ENCODE measurements at regions not wholly inside any gene's neighbourhood (a gene's known extent, or its start where the extent isn't known, plus 50 kb on each side); places are given as distances from the start of the nearest gene placed in this dataset.
"Not testable (repeated sequence)": the region's sequence is repeated elsewhere in the genome, so short reads cannot be mapped to it uniquely, and the experiment has no call there.

GRCh38 chr14:36420149-36420687 lies 99.8 kb upstream of the MBIP start:
- Histone ChIP-seq H3K9me3 (ENCODE audit: control insufficient read depth, insufficient read depth, low read depth, low read length) (no peaks in the 10 kb centered on the region), H3K27me3 (ENCODE audit: control insufficient read depth, insufficient read depth, low read length) (no peaks in the 10 kb centered on the region)

GRCh38 chr14:36418937-36419336 lies 98.5 kb upstream of the MBIP start:
- H4K20me1 ChIP-seq (ENCODE audit: control insufficient read depth, extremely low read depth, insufficient read depth, low read length): no peaks in the 10 kb centered on the region
- H3K36me3 ChIP-seq (ENCODE audit: control insufficient read depth, insufficient read depth, low read length): no peaks in the 10 kb centered on the region
- H3K4me1 ChIP-seq (ENCODE audit: control insufficient read depth, extremely low read depth, insufficient read depth, low read length): no peaks in the 10 kb centered on the region
- H3K4me3 ChIP-seq (replicated peaks in 1 of 4; ENCODE audit: control extremely low read depth in 1 of 4, insufficient read depth in 1 of 4, low read depth in 3 of 4, low read length in 4 of 4): no peak overlapping the region
- no peak overlapping the region for H3K9ac ChIP-seq (ENCODE audit: insufficient read depth, low read length)
- DNase-seq (ENCODE audit: low read depth in 2 of 2): no peak
- no peak for TF ChIP-seq EZH2 (IDR thresholded peaks at IDR 0.05; ENCODE audit: low read length, missing control alignments)
- H3K27ac ChIP-seq (ENCODE audit: insufficient read depth, low read length): no peak overlapping the region
- no peaks in the 10 kb centered on the region for H3K27me3 ChIP-seq (ENCODE audit: control insufficient read depth, insufficient read depth, low read length)
- H2AFZ ChIP-seq (ENCODE audit: low read length): no peak overlapping the region
- H3K4me2 ChIP-seq (ENCODE audit: extremely low read depth, insufficient read depth, low read length): no peak overlapping the region
- H3K79me2 ChIP-seq (ENCODE audit: control insufficient read depth, insufficient read depth, low read length): no peaks in the 10 kb centered on the region
- H3K9me3 ChIP-seq (ENCODE audit: control insufficient read depth, insufficient read depth, low read depth, low read length): no peaks in the 10 kb centered on the region

More at GRCh38 chr14:36420149-36420687, 99.8 kb upstream of the MBIP start:
- DNase-seq (ENCODE audit: low read depth in 2 of 2): no peak
- no peaks in the 10 kb centered on the region for H3K79me2 ChIP-seq (ENCODE audit: control insufficient read depth, insufficient read depth, low read length)
- no peak overlapping the region for H2AFZ ChIP-seq (ENCODE audit: low read length)
- no peak overlapping the region for H3K9ac ChIP-seq (ENCODE audit: insufficient read depth, low read length)
- no peaks in the 10 kb centered on the region for H4K20me1 ChIP-seq (ENCODE audit: control insufficient read depth, extremely low read depth, insufficient read depth, low read length)
- no peak overlapping the region for H3K27ac ChIP-seq (ENCODE audit: insufficient read depth, low read length)
- H3K36me3 ChIP-seq (ENCODE audit: control insufficient read depth, insufficient read depth, low read length): no peaks in the 10 kb centered on the region
- no peak overlapping the region for H3K4me2 ChIP-seq (ENCODE audit: extremely low read depth, insufficient read depth, low read length)
- TF ChIP-seq CTCF (conservative IDR thresholded peaks at IDR 0.05 in 1 of 2, IDR thresholded peaks at IDR 0.05 in 1 of 2; ENCODE audit: low read depth in 1 of 2, low read length in 2 of 2): no peak
- no peak overlapping the region for H3K4me3 ChIP-seq (replicated peaks in 1 of 4; ENCODE audit: control extremely low read depth in 1 of 4, insufficient read depth in 1 of 4, low read depth in 3 of 4, low read length in 4 of 4)
- H3K4me1 ChIP-seq (ENCODE audit: control insufficient read depth, extremely low read depth, insufficient read depth, low read length): no peaks in the 10 kb centered on the region

GRCh38 chr14:36411951-36412350 lies 91.5 kb upstream of the MBIP start:
- not testable (repeated sequence) for H3K4me3 ChIP-seq (replicated peaks in 1 of 4; ENCODE audit: control extremely low read depth in 1 of 4, insufficient read depth in 1 of 4, low read depth in 3 of 4, low read length in 4 of 4); H3K9me3 ChIP-seq (ENCODE audit: control insufficient read depth, insufficient read depth, low read depth, low read length); H4K20me1 ChIP-seq (ENCODE audit: control insufficient read depth, extremely low read depth, insufficient read depth, low read length); H2AFZ ChIP-seq (ENCODE audit: low read length); H3K4me1 ChIP-seq (ENCODE audit: control insufficient read depth, extremely low read depth, insufficient read depth, low read length); H3K27ac ChIP-seq (ENCODE audit: insufficient read depth, low read length); H3K9ac ChIP-seq (ENCODE audit: insufficient read depth, low read length); H3K27me3 ChIP-seq (ENCODE audit: control insufficient read depth, insufficient read depth, low read length); H3K4me2 ChIP-seq (ENCODE audit: extremely low read depth, insufficient read depth, low read length); DNase-seq (ENCODE audit: low read depth in 2 of 2); H3K36me3 ChIP-seq (ENCODE audit: control insufficient read depth, insufficient read depth, low read length); H3K79me2 ChIP-seq (ENCODE audit: control insufficient read depth, insufficient read depth, low read length)

GRCh38 chr14:36408388-36408787 lies 88.0 kb upstream of the MBIP start:
- Histone ChIP-seq H3K27me3 (ENCODE audit: control insufficient read depth, insufficient read depth, low read length) (no peaks in the 10 kb centered on the region), H3K27ac (ENCODE audit: insufficient read depth, low read length) (no peak overlapping the region), H4K20me1 (ENCODE audit: control insufficient read depth, extremely low read depth, insufficient read depth, low read length) (no peaks in the 10 kb centered on the region), H3K79me2 (ENCODE audit: control insufficient read depth, insufficient read depth, low read length) (no peaks in the 10 kb centered on the region), H3K4me2 (ENCODE audit: extremely low read depth, insufficient read depth, low read length) (no peak overlapping the region), H3K4me1 (ENCODE audit: control insufficient read depth, extremely low read depth, insufficient read depth, low read length) (no peaks in the 10 kb centered on the region), H3K9me3 (ENCODE audit: control insufficient read depth, insufficient read depth, low read depth, low read length) (no peaks in the 10 kb centered on the region), H3K36me3 (ENCODE audit: control insufficient read depth, insufficient read depth, low read length) (no peaks in the 10 kb centered on the region), H3K9ac (ENCODE audit: insufficient read depth, low read length) (no peak overlapping the region), H3K4me3 (replicated peaks in 1 of 4; ENCODE audit: control extremely low read depth in 1 of 4, insufficient read depth in 1 of 4, low read depth in 3 of 4, low read length in 4 of 4) (no peak overlapping the region), H2AFZ (ENCODE audit: low read length) (no peak overlapping the region)
- no peak for DNase-seq (ENCODE audit: low read depth in 2 of 2)
- TF ChIP-seq EZH2 (IDR thresholded peaks at IDR 0.05; ENCODE audit: low read length, missing control alignments) (no peak), CTCF (conservative IDR thresholded peaks at IDR 0.05 in 1 of 2, IDR thresholded peaks at IDR 0.05 in 1 of 2; ENCODE audit: low read depth in 1 of 2, low read length in 2 of 2) (no peak)
